Smooth muscle cell (in vitro differentiated cells): ENCODE measurements at regions not wholly inside any gene's neighbourhood (a gene's known extent, or its start where the extent isn't known, plus 50 kb on each side); places are given as distances from the start of the nearest gene placed in this dataset.

Experiments used
- DNase-seq: peaks from one replicate; lab custom pipeline; 2025; ENCODE audit not compliant: unreplicated experiment; lab: John Stamatoyannopoulos, UW
- H2AFZ ChIP-seq: fragments of 200-600 bp; sonication (generic); 2 replicates; pipeline ENCODE4 v1.6.0; 2016; ENCODE audit warnings: antibody characterized with exemption, low read depth, mild to moderate bottlenecking
- H3F3A ChIP-seq: fragments of 200-600 bp; sonication (generic); 2 replicates; pipeline ENCODE4 v1.6.0; 2017; ENCODE audit warnings: antibody characterized with exemption, low read depth
- H3K27ac ChIP-seq: fragments of 200-600 bp; sonication (generic); 2 replicates; pipeline ENCODE4 v1.5.1; 2016; ENCODE audit warnings: low read depth, mild to moderate bottlenecking
- H3K27me3 ChIP-seq: fragments of 200-600 bp; sonication (generic); 2 replicates; pipeline ENCODE4 v1.6.1; 2016; ENCODE audit warnings: low read depth, mild to moderate bottlenecking
- H3K36me3 ChIP-seq: fragments of 200-600 bp; sonication (generic); 2 replicates; pipeline ENCODE4 v1.5.1; 2016; ENCODE audit warnings: low read depth
- H3K4me1 ChIP-seq: fragments of 200-600 bp; sonication (generic); 2 replicates; pipeline ENCODE4 v1.5.1; 2016; ENCODE audit warnings: low read depth
- H3K4me2 ChIP-seq: fragments of 200-600 bp; sonication (generic); 2 replicates; pipeline ENCODE4 v1.6.0; 2016; ENCODE audit warnings: mild to moderate bottlenecking
- H3K4me3 ChIP-seq: fragments of 200-600 bp; sonication (generic); 2 replicates; pipeline ENCODE4 v1.5.1; 2016; ENCODE audit warnings: mild to moderate bottlenecking
- H3K79me2 ChIP-seq: fragments of 200-600 bp; sonication (generic); 2 replicates; pipeline ENCODE4 v1.6.0; 2016; ENCODE audit warnings: low read depth, mild to moderate bottlenecking
- H3K9ac ChIP-seq: fragments of 200-600 bp; sonication (generic); 2 replicates; pipeline ENCODE4 v1.6.0; 2016; ENCODE audit warnings: low read depth
- H3K9me3 ChIP-seq: fragments of 200-600 bp; sonication (generic); replicated peaks from 2 replicates; pipeline ENCODE4 v1.5.1; 2016; ENCODE audit warnings: low read depth
- H4K20me1 ChIP-seq: fragments of 200-600 bp; sonication (generic); 2 replicates; pipeline ENCODE4 v1.6.0; 2016; ENCODE audit warnings: low read depth
- WGBS: methylation state at CpG from one replicate; pipeline ENCODE4 v1.1.7; 2016; ENCODE audit warnings: low lambda C conversion rate; 5-methylcytosine and 5-hydroxymethylcytosine counted together
- TF ChIP-seq, protein P1 (sequence below): fragments of 200-600 bp; sonication (generic); IDR thresholded peaks from 2 replicates; pipeline ENCODE4 v1.5.1; 2017; ENCODE audit warnings: borderline replicate concordance, mild to moderate bottlenecking, antibody characterized with exemption; ENCODE audit not compliant: insufficient read depth, poor library complexity, severe bottlenecking

DNA sequence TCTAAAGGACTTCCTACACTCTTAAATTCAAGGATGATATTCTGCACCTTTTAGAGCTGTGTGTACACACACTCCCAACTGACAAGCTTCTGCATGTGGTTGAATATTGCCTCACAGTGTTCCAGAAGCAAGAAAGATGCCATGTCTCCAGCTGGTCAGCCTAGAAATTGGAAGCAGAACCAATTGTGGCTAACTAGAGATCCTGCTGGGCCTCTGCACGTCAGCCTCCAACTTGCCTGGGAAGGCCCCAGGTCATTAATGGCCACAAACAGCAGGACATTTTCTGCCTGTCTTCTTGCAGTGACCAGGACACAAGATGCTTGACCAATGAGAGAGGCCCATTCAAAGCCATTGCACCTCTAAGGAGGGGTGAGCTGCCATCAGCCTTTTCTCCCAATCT is 571.9 kb upstream of the BRINP1 start:
- Histone ChIP-seq H2AFZ (no peak overlapping the region), H3K9ac (no peak overlapping the region), H3K4me3 (no peak overlapping the region), H3K27me3 (peaks cover 10% of the 10 kb centered on the region), H3K9me3 (no peaks in the 10 kb centered on the region), H3K79me2 (no peaks in the 10 kb centered on the region), H4K20me1 (no peaks in the 10 kb centered on the region), H3F3A (no peaks in the 10 kb centered on the region), H3K4me1 (no peaks in the 10 kb centered on the region), H3K4me2 (no peak overlapping the region), H3K27ac (no peak overlapping the region), H3K36me3 (no peaks in the 10 kb centered on the region)
- WGBS: 96% methylated on average over 1 of the region's 1 CpG
- DNase-seq: no peak
- TF ChIP-seq, protein P1, sequence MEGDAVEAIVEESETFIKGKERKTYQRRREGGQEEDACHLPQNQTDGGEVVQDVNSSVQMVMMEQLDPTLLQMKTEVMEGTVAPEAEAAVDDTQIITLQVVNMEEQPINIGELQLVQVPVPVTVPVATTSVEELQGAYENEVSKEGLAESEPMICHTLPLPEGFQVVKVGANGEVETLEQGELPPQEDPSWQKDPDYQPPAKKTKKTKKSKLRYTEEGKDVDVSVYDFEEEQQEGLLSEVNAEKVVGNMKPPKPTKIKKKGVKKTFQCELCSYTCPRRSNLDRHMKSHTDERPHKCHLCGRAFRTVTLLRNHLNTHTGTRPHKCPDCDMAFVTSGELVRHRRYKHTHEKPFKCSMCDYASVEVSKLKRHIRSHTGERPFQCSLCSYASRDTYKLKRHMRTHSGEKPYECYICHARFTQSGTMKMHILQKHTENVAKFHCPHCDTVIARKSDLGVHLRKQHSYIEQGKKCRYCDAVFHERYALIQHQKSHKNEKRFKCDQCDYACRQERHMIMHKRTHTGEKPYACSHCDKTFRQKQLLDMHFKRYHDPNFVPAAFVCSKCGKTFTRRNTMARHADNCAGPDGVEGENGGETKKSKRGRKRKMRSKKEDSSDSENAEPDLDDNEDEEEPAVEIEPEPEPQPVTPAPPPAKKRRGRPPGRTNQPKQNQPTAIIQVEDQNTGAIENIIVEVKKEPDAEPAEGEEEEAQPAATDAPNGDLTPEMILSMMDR: no peak

DNA sequence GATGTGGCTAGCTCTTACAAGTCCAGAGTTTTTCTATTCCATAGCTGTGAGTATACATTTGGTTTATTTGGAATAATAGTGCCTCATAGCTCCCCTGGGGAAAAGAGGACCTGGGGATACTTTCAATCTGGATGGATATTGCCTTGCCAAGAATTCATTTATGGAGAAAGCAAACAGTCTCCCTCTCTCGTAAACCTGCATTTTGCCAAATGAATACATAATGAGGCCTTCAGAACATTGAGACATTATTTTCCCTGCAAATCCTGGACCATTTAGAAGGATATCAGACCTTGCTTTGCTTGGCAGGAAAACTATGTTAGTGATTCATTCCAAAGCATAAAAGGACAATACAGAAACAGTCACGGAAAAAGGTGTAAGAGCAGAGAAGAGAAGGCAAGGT is 569.6 kb upstream of the BRINP1 start:
- no peak for DNase-seq
- Histone ChIP-seq H2AFZ (no peak overlapping the region), H3K4me1 (no peaks in the 10 kb centered on the region), H3K79me2 (no peaks in the 10 kb centered on the region), H3K27ac (no peak overlapping the region), H3K9me3 (no peaks in the 10 kb centered on the region), H4K20me1 (no peaks in the 10 kb centered on the region), H3K27me3 (peaks cover 5% of the 10 kb centered on the region), H3K36me3 (no peaks in the 10 kb centered on the region), H3F3A (no peaks in the 10 kb centered on the region), H3K4me2 (no peak overlapping the region), H3K4me3 (no peak overlapping the region), H3K9ac (no peak overlapping the region)
- 85% methylated on average over 2 of the region's 2 CpGs for WGBS
- TF ChIP-seq, protein P1: no peak

DNA sequence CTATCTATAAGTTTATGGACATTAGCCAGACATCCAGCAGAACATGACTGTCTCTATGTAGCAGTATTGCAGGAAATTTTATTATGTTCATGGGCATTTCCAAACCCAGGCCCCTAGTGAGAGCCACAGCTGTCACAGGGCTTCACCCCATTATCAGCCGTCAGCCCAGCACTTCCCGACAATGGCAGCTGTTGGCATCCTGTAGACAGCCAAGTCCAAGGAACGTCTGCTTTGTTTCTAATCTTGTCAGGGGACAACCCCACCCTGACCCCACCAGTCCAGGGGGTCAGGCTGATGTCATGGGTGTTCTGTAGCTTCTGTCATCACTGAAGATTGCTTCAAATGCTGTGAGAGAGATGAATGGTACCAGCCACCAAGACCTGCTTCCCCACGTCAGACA is 565.3 kb upstream of the BRINP1 start:
- Histone ChIP-seq H3K4me3 (no peak overlapping the region), H2AFZ (no peak overlapping the region), H3K9ac (no peak overlapping the region), H3K36me3 (no peaks in the 10 kb centered on the region), H3K9me3 (no peaks in the 10 kb centered on the region), H3K27ac (no peak overlapping the region), H3K79me2 (no peaks in the 10 kb centered on the region), H3K4me2 (no peak overlapping the region), H3F3A (no peaks in the 10 kb centered on the region), H3K27me3 (peaks cover 5% of the 10 kb centered on the region), H3K4me1 (no peaks in the 10 kb centered on the region), H4K20me1 (no peaks in the 10 kb centered on the region)
- 43% methylated on average over 4 of the region's 4 CpGs for WGBS
- TF ChIP-seq, protein P1: no peak
- DNase-seq: no peak

DNA sequence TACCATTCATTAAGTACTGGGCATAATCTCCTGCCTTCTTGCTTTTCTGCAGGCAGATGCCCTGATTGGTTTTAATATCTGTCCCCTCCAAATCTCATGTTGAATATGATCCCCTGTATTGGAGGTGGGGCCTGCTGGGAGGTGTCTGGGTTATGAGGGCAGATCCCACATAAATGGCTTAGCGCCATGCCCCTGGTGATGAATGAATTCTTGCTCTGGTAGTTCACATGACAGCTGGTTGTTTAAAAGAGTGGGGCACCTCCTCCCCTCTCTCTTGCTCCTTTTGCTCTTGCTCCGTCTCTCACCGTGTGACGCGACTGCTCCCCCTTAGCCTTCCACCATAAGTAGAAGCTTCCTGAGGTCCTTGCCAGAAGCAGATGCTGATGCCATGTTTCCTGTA is 564.0 kb upstream of the BRINP1 start:
- Histone ChIP-seq H3K36me3 (no peaks in the 10 kb centered on the region), H3K4me2 (no peak overlapping the region), H3K79me2 (no peaks in the 10 kb centered on the region), H2AFZ (no peak overlapping the region), H3K4me1 (no peaks in the 10 kb centered on the region), H3K9me3 (no peaks in the 10 kb centered on the region), H3K9ac (no peak overlapping the region), H3F3A (no peaks in the 10 kb centered on the region), H4K20me1 (no peaks in the 10 kb centered on the region), H3K4me3 (no peak overlapping the region), H3K27me3 (peaks cover 5% of the 10 kb centered on the region), H3K27ac (no peak overlapping the region)
- TF ChIP-seq, protein P1: no peak
- no peak for DNase-seq
- 96% methylated on average over 5 of the region's 5 CpGs for whole genome bisulfite sequencing
